GM23338 (cell line): ENCODE measurements at regions not wholly inside any gene's neighbourhood (a gene's known extent, or its start where the extent isn't known, plus 50 kb on each side); places are given as distances from the start of the nearest gene placed in this dataset.

Experiments
- CREB1 ChIP-seq: fragments of 250-450 bp; sonication (Bioruptor Pico); IDR thresholded peaks from 2 replicates; pipeline ENCODE4 v1.5.0; 2020; ENCODE audit warnings: low read depth, mild to moderate bottlenecking, moderate library complexity
- CTCF ChIP-seq, 2 experiments: fragments of 200-600 bp in 1 of 2; sonication (generic) in 1 of 2; conservative IDR thresholded peaks; 2 replicates each; pipeline versions ENCODE4 v1.5.1 to v1.6.1; 2016 to 2017; ENCODE audit warnings: antibody characterized with exemption in 2 of 2, low read depth in 2 of 2, mild to moderate bottlenecking in 2 of 2, moderate library complexity in 1 of 2
- ETS1 ChIP-seq: IDR thresholded peaks from 2 replicates; pipeline ENCODE4 v1.6.1; 2016; ENCODE audit warnings: antibody characterized with exemption
- EZH2 ChIP-seq: fragments of 200-600 bp; sonication (generic); IDR thresholded peaks from one replicate; pipeline ENCODE4 v1.8.0; 2017; ENCODE audit warnings: antibody characterized with exemption, mild to moderate bottlenecking, low read depth; ENCODE audit not compliant: unreplicated experiment
- EZH2phosphoT487 ChIP-seq: fragments of 200-600 bp; sonication (generic); IDR thresholded peaks from one replicate; pipeline ENCODE4 v1.8.1; 2018; ENCODE audit warnings: antibody characterized with exemption; ENCODE audit not compliant: unreplicated experiment
- JUNB ChIP-seq: IDR thresholded peaks from one replicate; pipeline ENCODE4 v1.6.1; 2016; ENCODE audit warnings: antibody characterized with exemption; ENCODE audit not compliant: unreplicated experiment
- NANOG ChIP-seq: IDR thresholded peaks from 2 replicates; pipeline ENCODE4 v1.6.1; 2016; ENCODE audit warnings: antibody characterized with exemption, borderline replicate concordance
- POLR2AphosphoS5 ChIP-seq: IDR thresholded peaks from 2 replicates; pipeline ENCODE4 v1.6.1; 2016; ENCODE audit warnings: antibody characterized with exemption, low read depth
- REST ChIP-seq: IDR thresholded peaks from one replicate; pipeline ENCODE4 v1.6.1; 2018; ENCODE audit warnings: antibody characterized with exemption; ENCODE audit not compliant: unreplicated experiment
- STAT1 ChIP-seq: IDR thresholded peaks from one replicate; pipeline ENCODE4 v1.6.1; 2016; ENCODE audit warnings: antibody characterized with exemption; ENCODE audit not compliant: unreplicated experiment
- ZNF114 ChIP-seq: fragments of 250-450 bp; sonication (Bioruptor Pico); IDR thresholded peaks from 2 replicates; pipeline ENCODE4 v1.5.0; 2020; ENCODE audit warnings: mild to moderate bottlenecking, moderate library complexity
- ZNF331 ChIP-seq: fragments of 250-450 bp; sonication (Bioruptor Pico); IDR thresholded peaks from 2 replicates; pipeline ENCODE4 v1.5.0; 2020; ENCODE audit warnings: low read depth, mild to moderate bottlenecking, moderate library complexity
- ZNF462 ChIP-seq: fragments of 250-450 bp; sonication (Bioruptor Pico); IDR thresholded peaks from 2 replicates; pipeline ENCODE4 v1.5.0; 2020; ENCODE audit warnings: mild to moderate bottlenecking, moderate library complexity

GRCh38 chr6:134415656-134416055, 97.7 kb upstream of the SGK1 start:
- TF ChIP-seq CTCF (conservative IDR thresholded peaks at IDR 0.05; ENCODE audit: low read depth in 2 of 2) (no peak), POLR2AphosphoS5 (no peak), STAT1 (no peak), REST (no peak), NANOG (no peak), EZH2 (no peak), JUNB (no peak), ETS1 (no peak), ZNF331 (CRISPR knock-in tag) (no peak), CREB1 (CRISPR knock-in tag) (no peak), EZH2phosphoT487 (no peak), ZNF114 (CRISPR knock-in tag) (no peak), ZNF462 (CRISPR knock-in tag) (no peak)
